ENCODE measurements at regions not wholly inside any gene's neighbourhood (a gene's known extent, or its start where the extent isn't known, plus 50 kb on each side); places are given as distances from the start of the nearest gene placed in this dataset.

- TF ChIP-seq CTCF (IDR thresholded peaks at IDR 0.05) (no peak), POLR2AphosphoS5 (IDR thresholded peaks at IDR 0.05) (no peak), POLR2A (IDR thresholded peaks at IDR 0.05; ENCODE audit: low read depth) (no peak), EP300 (IDR thresholded peaks at IDR 0.05) (no peak)
These were observed 486.4 kb downstream of the PLPP3 start for GRCh38 chr1:56092684-56093570.
